ENCODE measurements at regions not wholly inside any gene's neighbourhood (a gene's known extent, or its start where the extent isn't known, plus 50 kb on each side); places are given as distances from the start of the nearest gene placed in this dataset.

GRCh38 chr10:124165827-124166226 is 72.4 kb upstream of the CHST15 start:
- H4K20me1 ChIP-seq (ENCODE audit: insufficient read depth, poor library complexity, severe bottlenecking), result no peaks in the 10 kb centered on the region
- H3K27me3 ChIP-seq, result no peaks in the 10 kb centered on the region
- no peak overlapping the region for H3K4me2 ChIP-seq
- no peak overlapping the region for H3K27ac ChIP-seq
- H3K4me1 ChIP-seq (ENCODE audit: insufficient read depth), result no peaks in the 10 kb centered on the region
- H3K36me3 ChIP-seq (replicated peaks; ENCODE audit: insufficient read depth, low read depth), result no peaks in the 10 kb centered on the region
- TF ChIP-seq, protein P1, sequence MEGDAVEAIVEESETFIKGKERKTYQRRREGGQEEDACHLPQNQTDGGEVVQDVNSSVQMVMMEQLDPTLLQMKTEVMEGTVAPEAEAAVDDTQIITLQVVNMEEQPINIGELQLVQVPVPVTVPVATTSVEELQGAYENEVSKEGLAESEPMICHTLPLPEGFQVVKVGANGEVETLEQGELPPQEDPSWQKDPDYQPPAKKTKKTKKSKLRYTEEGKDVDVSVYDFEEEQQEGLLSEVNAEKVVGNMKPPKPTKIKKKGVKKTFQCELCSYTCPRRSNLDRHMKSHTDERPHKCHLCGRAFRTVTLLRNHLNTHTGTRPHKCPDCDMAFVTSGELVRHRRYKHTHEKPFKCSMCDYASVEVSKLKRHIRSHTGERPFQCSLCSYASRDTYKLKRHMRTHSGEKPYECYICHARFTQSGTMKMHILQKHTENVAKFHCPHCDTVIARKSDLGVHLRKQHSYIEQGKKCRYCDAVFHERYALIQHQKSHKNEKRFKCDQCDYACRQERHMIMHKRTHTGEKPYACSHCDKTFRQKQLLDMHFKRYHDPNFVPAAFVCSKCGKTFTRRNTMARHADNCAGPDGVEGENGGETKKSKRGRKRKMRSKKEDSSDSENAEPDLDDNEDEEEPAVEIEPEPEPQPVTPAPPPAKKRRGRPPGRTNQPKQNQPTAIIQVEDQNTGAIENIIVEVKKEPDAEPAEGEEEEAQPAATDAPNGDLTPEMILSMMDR (IDR thresholded peaks at IDR 0.05; ENCODE audit: poor library complexity), result no peak
- no peak for TF ChIP-seq EZH2 (IDR thresholded peaks at IDR 0.05; ENCODE audit: borderline replicate concordance)
- no peak for TF ChIP-seq EZH2phosphoT487 (IDR thresholded peaks at IDR 0.05; ENCODE audit: low read depth, severe bottlenecking, unreplicated experiment)
- no peaks in the 10 kb centered on the region for H3K79me2 ChIP-seq
- DNase-seq (ENCODE audit: low spot score), result no peak
- H3K9me3 ChIP-seq (ENCODE audit: low read depth), result no peaks in the 10 kb centered on the region
- no peak overlapping the region for H2AFZ ChIP-seq
- H3K9me2 ChIP-seq (replicated peaks; ENCODE audit: insufficient read depth), result no peaks in the 10 kb centered on the region
- 88% methylated on average over 3 of the region's 3 CpGs for whole genome bisulfite sequencing (ENCODE audit: low lambda C conversion rate, missing lambda C conversion rate)
- no peak overlapping the region for H3K4me3 ChIP-seq

GRCh38 chr10:124165311-124165710 is 71.9 kb upstream of the CHST15 start:
- H3K4me3 ChIP-seq, result no peak overlapping the region
- H3K36me3 ChIP-seq (replicated peaks; ENCODE audit: insufficient read depth, low read depth), result no peaks in the 10 kb centered on the region
- no peaks in the 10 kb centered on the region for H3K9me3 ChIP-seq (ENCODE audit: low read depth)
- no peaks in the 10 kb centered on the region for H3K79me2 ChIP-seq
- WGBS (ENCODE audit: low lambda C conversion rate, missing lambda C conversion rate), result 96% methylated on average over 8 of the region's 8 CpGs
- H3K9me2 ChIP-seq (replicated peaks; ENCODE audit: insufficient read depth), result no peaks in the 10 kb centered on the region
- no peak overlapping the region for H3K27ac ChIP-seq
- H2AFZ ChIP-seq, result no peak overlapping the region
- H3K4me2 ChIP-seq, result no peak overlapping the region
- no peaks in the 10 kb centered on the region for H4K20me1 ChIP-seq (ENCODE audit: insufficient read depth, poor library complexity, severe bottlenecking)
- H3K4me1 ChIP-seq (ENCODE audit: insufficient read depth), result no peaks in the 10 kb centered on the region
- no peaks in the 10 kb centered on the region for H3K27me3 ChIP-seq
- TF ChIP-seq, protein P1 (IDR thresholded peaks at IDR 0.05; ENCODE audit: poor library complexity), result no peak
- TF ChIP-seq EZH2phosphoT487 (IDR thresholded peaks at IDR 0.05; ENCODE audit: low read depth, severe bottlenecking, unreplicated experiment) (no peak), EZH2 (IDR thresholded peaks at IDR 0.05; ENCODE audit: borderline replicate concordance) (no peak)
- DNase-seq (ENCODE audit: low spot score), result no peak

DNA sequence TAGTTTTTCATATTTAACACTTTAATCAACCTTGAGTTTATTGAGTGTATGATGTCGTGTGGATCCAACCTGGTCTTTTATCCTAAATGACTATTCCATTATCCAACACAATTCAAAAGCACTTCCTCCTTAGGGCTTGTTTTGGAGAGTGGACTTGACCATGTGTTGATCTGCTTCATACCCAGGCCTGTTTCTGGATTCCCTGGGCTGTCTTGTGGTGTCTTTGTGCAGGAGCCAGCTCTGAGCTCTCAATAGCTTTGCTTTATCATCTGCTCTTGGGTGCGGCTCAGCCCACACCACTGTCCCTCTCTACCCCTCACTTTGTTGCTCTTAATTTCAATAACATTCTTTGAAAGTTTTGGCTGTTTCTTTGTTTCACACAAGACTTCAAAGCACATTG is 70.9 kb upstream of the CHST15 start:
- no peaks in the 10 kb centered on the region for H3K9me2 ChIP-seq (replicated peaks; ENCODE audit: insufficient read depth)
- no peak for DNase-seq (ENCODE audit: low spot score)
- H3K27ac ChIP-seq, result no peak overlapping the region
- 84% methylated on average over 2 of the region's 2 CpGs for WGBS (ENCODE audit: low lambda C conversion rate, missing lambda C conversion rate)
- no peaks in the 10 kb centered on the region for H3K4me1 ChIP-seq (ENCODE audit: insufficient read depth)
- H3K27me3 ChIP-seq, result no peaks in the 10 kb centered on the region
- H3K79me2 ChIP-seq, result no peaks in the 10 kb centered on the region
- TF ChIP-seq, protein P1 (IDR thresholded peaks at IDR 0.05; ENCODE audit: poor library complexity), result no peak
- TF ChIP-seq EZH2phosphoT487 (IDR thresholded peaks at IDR 0.05; ENCODE audit: low read depth, severe bottlenecking, unreplicated experiment), result no peak
- no peak for TF ChIP-seq EZH2 (IDR thresholded peaks at IDR 0.05; ENCODE audit: borderline replicate concordance)
- H3K9me3 ChIP-seq (ENCODE audit: low read depth), result no peaks in the 10 kb centered on the region
- H3K36me3 ChIP-seq (replicated peaks; ENCODE audit: insufficient read depth, low read depth), result no peaks in the 10 kb centered on the region
- no peaks in the 10 kb centered on the region for H4K20me1 ChIP-seq (ENCODE audit: insufficient read depth, poor library complexity, severe bottlenecking)
- no peak overlapping the region for H2AFZ ChIP-seq
- H3K4me3 ChIP-seq, result no peak overlapping the region
- no peak overlapping the region for H3K4me2 ChIP-seq
